Brain microvascular endothelial cell (primary cell): ENCODE measurements at regions not wholly inside any gene's neighbourhood (a gene's known extent, or its start where the extent isn't known, plus 50 kb on each side); places are given as distances from the start of the nearest gene placed in this dataset.

Experiments
- DNase-seq: peaks from one replicate; pipeline ENCODE4 v3.0.0-alpha.2; 2020
- H3K27ac ChIP-seq: fragments of 250-450 bp; sonication (Bioruptor Pico); 2 replicates; pipeline ENCODE4 v1.5.1; 2020; ENCODE audit warnings: mild to moderate bottlenecking, moderate library complexity
- H3K27me3 ChIP-seq: fragments of 250-450 bp; sonication (Bioruptor Pico); replicated peaks from 2 replicates; pipeline ENCODE4 v1.5.1; 2020; ENCODE audit warnings: mild to moderate bottlenecking
- H3K36me3 ChIP-seq: fragments of 250-450 bp; sonication (Bioruptor Pico); replicated peaks from 2 replicates; pipeline ENCODE4 v1.5.1; 2020; ENCODE audit warnings: mild to moderate bottlenecking
- H3K4me3 ChIP-seq: 2 replicates; pipeline ENCODE4 v1.5.1; 2011; ENCODE audit warnings: low read depth, mild to moderate bottlenecking, control low read depth, low read length, moderate library complexity
- CTCF ChIP-seq: IDR thresholded peaks from 2 replicates; pipeline ENCODE4 v1.5.1; 2011; ENCODE audit warnings: low read depth, mild to moderate bottlenecking, moderate library complexity, low read length, control low read depth, inconsistent platforms; ENCODE audit errors: missing control alignments
- in situ Hi-C: cut with HindIII; loops from 2 replicates; pipeline ENCODE4 v1.10.0; 2017; ENCODE audit warnings: low sequenced_read_pairs, low pct_ligation_motif_present

GRCh38 chr1:13900583-13900982 is 200.6 kb downstream of the PRDM2 start:
- no peak for TF ChIP-seq CTCF
- DNase-seq, result no peak
- Histone ChIP-seq H3K27ac (no peak overlapping the region), H3K4me3 (no peak overlapping the region), H3K27me3 (no peaks in the 10 kb centered on the region), H3K36me3 (no peaks in the 10 kb centered on the region)
- in situ Hi-C loops, result no loop called here

GRCh38 chr1:13901039-13901438 is 201.1 kb downstream of the PRDM2 start:
- no peak for TF ChIP-seq CTCF
- H3K27me3 ChIP-seq, result no peaks in the 10 kb centered on the region
- no peak for DNase-seq
- no peak overlapping the region for H3K27ac ChIP-seq
- no peaks in the 10 kb centered on the region for H3K36me3 ChIP-seq
- no peak overlapping the region for H3K4me3 ChIP-seq
- in situ Hi-C loops, result no loop called here

- no peak overlapping the region for H3K4me3 ChIP-seq
- in situ Hi-C loops, result no loop called here
- no peaks in the 10 kb centered on the region for H3K27me3 ChIP-seq
- no peak for TF ChIP-seq CTCF
- H3K36me3 ChIP-seq, result no peaks in the 10 kb centered on the region
- no peak overlapping the region for H3K27ac ChIP-seq
- no peak for DNase-seq
These were observed 201.6 kb downstream of the PRDM2 start for GRCh38 chr1:13901597-13901996.

GRCh38 chr1:13908128-13908527 is 208.1 kb downstream of the PRDM2 start:
- TF ChIP-seq CTCF, result no peak
- Histone ChIP-seq H3K36me3 (no peaks in the 10 kb centered on the region), H3K4me3 (no peak overlapping the region), H3K27me3 (no peaks in the 10 kb centered on the region), H3K27ac (no peak overlapping the region)
- in situ Hi-C loops, result no loop called here
- no peak for DNase-seq

GRCh38 chr1:13911697-13912619 is 212.0 kb downstream of the PRDM2 start:
- no peaks in the 10 kb centered on the region for H3K27me3 ChIP-seq
- in situ Hi-C loops, result no loop called here
- H3K4me3 ChIP-seq, result no peak overlapping the region
- DNase-seq, result no peak
- H3K27ac ChIP-seq, result no peak overlapping the region
- H3K36me3 ChIP-seq, result no peaks in the 10 kb centered on the region
- no peak for TF ChIP-seq CTCF

GRCh38 chr1:13913396-13913795 is 213.4 kb downstream of the PRDM2 start:
- in situ Hi-C loops, result no loop called here

More at GRCh38 chr1:13913396-13913795, 213.4 kb downstream of the PRDM2 start:
- Histone ChIP-seq H3K36me3 (no peaks in the 10 kb centered on the region), H3K27ac (no peak overlapping the region), H3K27me3 (no peaks in the 10 kb centered on the region), H3K4me3 (no peak overlapping the region)
- TF ChIP-seq CTCF, result no peak
- no peak for DNase-seq
